ENCODE measurements at regions not wholly inside any gene's neighbourhood (a gene's known extent, or its start where the extent isn't known, plus 50 kb on each side); places are given as distances from the start of the nearest gene placed in this dataset.

DNA sequence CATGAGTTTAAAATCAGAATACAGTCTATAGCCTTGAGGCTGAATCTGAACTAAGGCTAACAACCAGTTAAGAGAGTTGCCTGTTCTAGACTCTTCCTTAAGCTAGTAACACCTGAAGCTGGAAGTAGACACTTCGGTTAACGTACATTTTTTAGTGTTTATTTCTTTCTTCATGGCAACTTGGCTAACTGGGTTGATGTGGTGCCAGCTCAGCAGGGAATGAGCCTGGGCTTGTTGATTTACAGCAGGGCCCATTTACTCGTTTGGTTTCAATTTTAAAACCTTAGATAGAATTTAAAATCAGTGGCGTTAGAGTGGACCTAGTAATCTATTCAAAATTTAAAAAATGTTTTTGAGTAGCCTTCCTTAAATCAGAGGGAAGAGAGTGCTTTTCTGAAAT lies 137.6 kb upstream of the ESX1 start:
- TF ChIP-seq RAD21 (IDR thresholded peaks at IDR 0.05): no peak
- TF ChIP-seq, protein P1, sequence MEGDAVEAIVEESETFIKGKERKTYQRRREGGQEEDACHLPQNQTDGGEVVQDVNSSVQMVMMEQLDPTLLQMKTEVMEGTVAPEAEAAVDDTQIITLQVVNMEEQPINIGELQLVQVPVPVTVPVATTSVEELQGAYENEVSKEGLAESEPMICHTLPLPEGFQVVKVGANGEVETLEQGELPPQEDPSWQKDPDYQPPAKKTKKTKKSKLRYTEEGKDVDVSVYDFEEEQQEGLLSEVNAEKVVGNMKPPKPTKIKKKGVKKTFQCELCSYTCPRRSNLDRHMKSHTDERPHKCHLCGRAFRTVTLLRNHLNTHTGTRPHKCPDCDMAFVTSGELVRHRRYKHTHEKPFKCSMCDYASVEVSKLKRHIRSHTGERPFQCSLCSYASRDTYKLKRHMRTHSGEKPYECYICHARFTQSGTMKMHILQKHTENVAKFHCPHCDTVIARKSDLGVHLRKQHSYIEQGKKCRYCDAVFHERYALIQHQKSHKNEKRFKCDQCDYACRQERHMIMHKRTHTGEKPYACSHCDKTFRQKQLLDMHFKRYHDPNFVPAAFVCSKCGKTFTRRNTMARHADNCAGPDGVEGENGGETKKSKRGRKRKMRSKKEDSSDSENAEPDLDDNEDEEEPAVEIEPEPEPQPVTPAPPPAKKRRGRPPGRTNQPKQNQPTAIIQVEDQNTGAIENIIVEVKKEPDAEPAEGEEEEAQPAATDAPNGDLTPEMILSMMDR (IDR thresholded peaks at IDR 0.05; ENCODE audit: low read depth, low read length, missing input control): no peak
- TF ChIP-seq GABPA (IDR thresholded peaks at IDR 0.05 in 1 of 2, conservative IDR thresholded peaks at IDR 0.05 in 1 of 2): no peak
- TF ChIP-seq NR2F2 (IDR thresholded peaks at IDR 0.05): no peak
- TF ChIP-seq, protein P2, sequence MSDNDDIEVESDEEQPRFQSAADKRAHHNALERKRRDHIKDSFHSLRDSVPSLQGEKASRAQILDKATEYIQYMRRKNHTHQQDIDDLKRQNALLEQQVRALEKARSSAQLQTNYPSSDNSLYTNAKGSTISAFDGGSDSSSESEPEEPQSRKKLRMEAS (IDR thresholded peaks at IDR 0.05): no peak
- TF ChIP-seq, protein P3, sequence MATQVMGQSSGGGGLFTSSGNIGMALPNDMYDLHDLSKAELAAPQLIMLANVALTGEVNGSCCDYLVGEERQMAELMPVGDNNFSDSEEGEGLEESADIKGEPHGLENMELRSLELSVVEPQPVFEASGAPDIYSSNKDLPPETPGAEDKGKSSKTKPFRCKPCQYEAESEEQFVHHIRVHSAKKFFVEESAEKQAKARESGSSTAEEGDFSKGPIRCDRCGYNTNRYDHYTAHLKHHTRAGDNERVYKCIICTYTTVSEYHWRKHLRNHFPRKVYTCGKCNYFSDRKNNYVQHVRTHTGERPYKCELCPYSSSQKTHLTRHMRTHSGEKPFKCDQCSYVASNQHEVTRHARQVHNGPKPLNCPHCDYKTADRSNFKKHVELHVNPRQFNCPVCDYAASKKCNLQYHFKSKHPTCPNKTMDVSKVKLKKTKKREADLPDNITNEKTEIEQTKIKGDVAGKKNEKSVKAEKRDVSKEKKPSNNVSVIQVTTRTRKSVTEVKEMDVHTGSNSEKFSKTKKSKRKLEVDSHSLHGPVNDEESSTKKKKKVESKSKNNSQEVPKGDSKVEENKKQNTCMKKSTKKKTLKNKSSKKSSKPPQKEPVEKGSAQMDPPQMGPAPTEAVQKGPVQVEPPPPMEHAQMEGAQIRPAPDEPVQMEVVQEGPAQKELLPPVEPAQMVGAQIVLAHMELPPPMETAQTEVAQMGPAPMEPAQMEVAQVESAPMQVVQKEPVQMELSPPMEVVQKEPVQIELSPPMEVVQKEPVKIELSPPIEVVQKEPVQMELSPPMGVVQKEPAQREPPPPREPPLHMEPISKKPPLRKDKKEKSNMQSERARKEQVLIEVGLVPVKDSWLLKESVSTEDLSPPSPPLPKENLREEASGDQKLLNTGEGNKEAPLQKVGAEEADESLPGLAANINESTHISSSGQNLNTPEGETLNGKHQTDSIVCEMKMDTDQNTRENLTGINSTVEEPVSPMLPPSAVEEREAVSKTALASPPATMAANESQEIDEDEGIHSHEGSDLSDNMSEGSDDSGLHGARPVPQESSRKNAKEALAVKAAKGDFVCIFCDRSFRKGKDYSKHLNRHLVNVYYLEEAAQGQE (IDR thresholded peaks at IDR 0.05): no peak
- TF ChIP-seq, protein P4, sequence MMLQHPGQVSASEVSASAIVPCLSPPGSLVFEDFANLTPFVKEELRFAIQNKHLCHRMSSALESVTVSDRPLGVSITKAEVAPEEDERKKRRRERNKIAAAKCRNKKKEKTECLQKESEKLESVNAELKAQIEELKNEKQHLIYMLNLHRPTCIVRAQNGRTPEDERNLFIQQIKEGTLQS (IDR thresholded peaks at IDR 0.05): no peak
- no peak for TF ChIP-seq TAF1 (conservative IDR thresholded peaks at IDR 0.05)
- no peak for TF ChIP-seq HNF4A (conservative IDR thresholded peaks at IDR 0.05)
- no peak for TF ChIP-seq YY1 (IDR thresholded peaks at IDR 0.05)
- no peak for TF ChIP-seq FOXA1 (IDR thresholded peaks at IDR 0.05)
- TF ChIP-seq, protein P5, sequence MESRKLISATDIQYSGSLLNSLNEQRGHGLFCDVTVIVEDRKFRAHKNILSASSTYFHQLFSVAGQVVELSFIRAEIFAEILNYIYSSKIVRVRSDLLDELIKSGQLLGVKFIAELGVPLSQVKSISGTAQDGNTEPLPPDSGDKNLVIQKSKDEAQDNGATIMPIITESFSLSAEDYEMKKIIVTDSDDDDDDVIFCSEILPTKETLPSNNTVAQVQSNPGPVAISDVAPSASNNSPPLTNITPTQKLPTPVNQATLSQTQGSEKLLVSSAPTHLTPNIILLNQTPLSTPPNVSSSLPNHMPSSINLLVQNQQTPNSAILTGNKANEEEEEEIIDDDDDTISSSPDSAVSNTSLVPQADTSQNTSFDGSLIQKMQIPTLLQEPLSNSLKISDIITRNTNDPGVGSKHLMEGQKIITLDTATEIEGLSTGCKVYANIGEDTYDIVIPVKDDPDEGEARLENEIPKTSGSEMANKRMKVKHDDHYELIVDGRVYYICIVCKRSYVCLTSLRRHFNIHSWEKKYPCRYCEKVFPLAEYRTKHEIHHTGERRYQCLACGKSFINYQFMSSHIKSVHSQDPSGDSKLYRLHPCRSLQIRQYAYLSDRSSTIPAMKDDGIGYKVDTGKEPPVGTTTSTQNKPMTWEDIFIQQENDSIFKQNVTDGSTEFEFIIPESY (IDR thresholded peaks at IDR 0.05): no peak
- TF ChIP-seq RXRA (IDR thresholded peaks at IDR 0.05): no peak
- no peak for TF ChIP-seq SP1 (IDR thresholded peaks at IDR 0.05)
